NCI-H510A (cell line): ENCODE measurements at regions not wholly inside any gene's neighbourhood (a gene's known extent, or its start where the extent isn't known, plus 50 kb on each side); places are given as distances from the start of the nearest gene placed in this dataset.
A peak's percentile ranks its signal among the peaks of the same experiment; 100 is the strongest.
"Not testable (repeated sequence)": the region's sequence is repeated elsewhere in the genome, so short reads cannot be mapped to it uniquely, and the experiment has no call there.

Source experiments
- DNase-seq: peaks from one replicate; lab custom pipeline; 2025; lab: John Stamatoyannopoulos, UW

GRCh38 chr5:71771191-71771590 lies 52.1 kb downstream of the CARTPT start:
- DNase-seq = no peak

- no peak for DNase-seq
Measured at GRCh38 chr5:71778678-71779276, 59.7 kb downstream of the CARTPT start.

- no peak for DNase-seq
Measured at GRCh38 chr5:71780597-71780996, 61.5 kb downstream of the CARTPT start.

GRCh38 chr5:71782393-71782770 lies 63.3 kb downstream of the CARTPT start:
- DNase-seq = no peak

- DNase-seq = peak; percentile 35
Measured at GRCh38 chr5:71782771-71783770, 64.0 kb downstream of the CARTPT start.

GRCh38 chr5:71783891-71784290 lies 64.8 kb downstream of the CARTPT start:
- DNase-seq = no peak

GRCh38 chr5:71786337-71787055 lies 67.4 kb downstream of the CARTPT start:
- DNase-seq = peak; percentile 4

- DNase-seq = no peak
Measured at GRCh38 chr5:71788794-71789193, 69.7 kb downstream of the CARTPT start.

- DNase-seq = no peak
Measured at GRCh38 chr5:71789746-71790145, 70.7 kb downstream of the CARTPT start.

- DNase-seq = no peak
Measured at GRCh38 chr5:71790433-71790832, 71.4 kb downstream of the CARTPT start.

- not testable (repeated sequence) for DNase-seq
Measured at GRCh38 chr5:71792041-71792440, 73.0 kb downstream of the CARTPT start.

- no peak for DNase-seq
Measured at GRCh38 chr5:71794061-71794695, 75.1 kb downstream of the CARTPT start.

GRCh38 chr5:71802673-71803072 lies 83.6 kb downstream of the CARTPT start:
- no peak for DNase-seq

GRCh38 chr5:71806711-71807110 lies 87.6 kb downstream of the CARTPT start:
- DNase-seq = no peak

GRCh38 chr5:71807909-71808308 lies 88.8 kb downstream of the CARTPT start:
- no peak for DNase-seq

- DNase-seq = no peak
Measured at GRCh38 chr5:71809446-71809845, 90.4 kb downstream of the CARTPT start.

GRCh38 chr5:71810023-71810422 lies 90.9 kb downstream of the CARTPT start:
- no peak for DNase-seq

- no peak for DNase-seq
Measured at GRCh38 chr5:71810471-71811195, 91.6 kb downstream of the CARTPT start.

- no peak for DNase-seq
Measured at GRCh38 chr5:71811779-71812178, 92.7 kb downstream of the CARTPT start.

- DNase-seq = no peak
Measured at GRCh38 chr5:71816307-71816706, 97.2 kb downstream of the CARTPT start.

- no peak for DNase-seq
Measured at GRCh38 chr5:71817891-71818290, 98.8 kb downstream of the CARTPT start.
